ENCODE measurements at regions not wholly inside any gene's neighbourhood (a gene's known extent, or its start where the extent isn't known, plus 50 kb on each side); places are given as distances from the start of the nearest gene placed in this dataset.

DNA sequence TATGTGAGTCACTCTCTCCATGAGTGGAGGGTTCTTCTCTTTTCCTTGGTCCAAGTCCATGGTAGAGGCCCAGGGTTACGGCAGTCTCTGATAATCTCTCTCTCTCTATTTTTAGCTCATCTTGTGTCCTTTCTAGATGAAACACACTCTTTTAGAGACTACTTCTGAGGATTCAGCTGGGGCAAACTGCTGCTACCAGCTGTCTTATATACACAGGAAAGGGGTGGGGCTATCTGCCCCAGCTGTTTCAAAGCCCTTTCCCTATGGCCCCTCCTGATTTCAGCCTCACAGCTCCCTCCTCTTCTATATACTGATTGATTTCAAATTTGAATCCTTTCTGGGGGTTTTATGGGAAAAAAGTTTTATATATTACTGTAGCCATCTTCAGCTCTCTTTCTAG lies 324.8 kb downstream of the RWDD3 start:
- Histone ChIP-seq H3K9me3 (ENCODE audit: insufficient read depth, low read depth) (no peaks in the 10 kb centered on the region), H3K4me2 (no peak overlapping the region), H4K20me1 (ENCODE audit: insufficient read depth) (no peaks in the 10 kb centered on the region), H3K9me2 (ENCODE audit: insufficient read depth) (no peaks in the 10 kb centered on the region), H3K27me3 (ENCODE audit: insufficient read depth, low read depth) (no peaks in the 10 kb centered on the region), H3K27ac (no peak overlapping the region), H3K36me3 (ENCODE audit: low read depth) (no peaks in the 10 kb centered on the region), H3K4me3 (no peak overlapping the region), H3K4me1 (replicated peaks; ENCODE audit: insufficient read depth) (no peaks in the 10 kb centered on the region), H3K79me2 (ENCODE audit: low read depth) (no peaks in the 10 kb centered on the region), H3F3A (ENCODE audit: insufficient read depth, low read depth) (no peaks in the 10 kb centered on the region), H2AFZ (no peak overlapping the region)
- TF ChIP-seq, protein P1, sequence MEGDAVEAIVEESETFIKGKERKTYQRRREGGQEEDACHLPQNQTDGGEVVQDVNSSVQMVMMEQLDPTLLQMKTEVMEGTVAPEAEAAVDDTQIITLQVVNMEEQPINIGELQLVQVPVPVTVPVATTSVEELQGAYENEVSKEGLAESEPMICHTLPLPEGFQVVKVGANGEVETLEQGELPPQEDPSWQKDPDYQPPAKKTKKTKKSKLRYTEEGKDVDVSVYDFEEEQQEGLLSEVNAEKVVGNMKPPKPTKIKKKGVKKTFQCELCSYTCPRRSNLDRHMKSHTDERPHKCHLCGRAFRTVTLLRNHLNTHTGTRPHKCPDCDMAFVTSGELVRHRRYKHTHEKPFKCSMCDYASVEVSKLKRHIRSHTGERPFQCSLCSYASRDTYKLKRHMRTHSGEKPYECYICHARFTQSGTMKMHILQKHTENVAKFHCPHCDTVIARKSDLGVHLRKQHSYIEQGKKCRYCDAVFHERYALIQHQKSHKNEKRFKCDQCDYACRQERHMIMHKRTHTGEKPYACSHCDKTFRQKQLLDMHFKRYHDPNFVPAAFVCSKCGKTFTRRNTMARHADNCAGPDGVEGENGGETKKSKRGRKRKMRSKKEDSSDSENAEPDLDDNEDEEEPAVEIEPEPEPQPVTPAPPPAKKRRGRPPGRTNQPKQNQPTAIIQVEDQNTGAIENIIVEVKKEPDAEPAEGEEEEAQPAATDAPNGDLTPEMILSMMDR (conservative IDR thresholded peaks at IDR 0.05) = no peak
- TF ChIP-seq EZH2 (IDR thresholded peaks at IDR 0.05; ENCODE audit: low read depth) = no peak
- ChIA-PET POLR2A (ENCODE audit: unreplicated experiment) (no interaction called here), CTCF (no interaction called here)
- BruUV-seq (replicated peaks) = no TSS peak
- intact Hi-C loops (cut with micrococcal nuclease; ENCODE audit: unreplicated experiment) = no loop called here
- no peak for DNase-seq

DNA sequence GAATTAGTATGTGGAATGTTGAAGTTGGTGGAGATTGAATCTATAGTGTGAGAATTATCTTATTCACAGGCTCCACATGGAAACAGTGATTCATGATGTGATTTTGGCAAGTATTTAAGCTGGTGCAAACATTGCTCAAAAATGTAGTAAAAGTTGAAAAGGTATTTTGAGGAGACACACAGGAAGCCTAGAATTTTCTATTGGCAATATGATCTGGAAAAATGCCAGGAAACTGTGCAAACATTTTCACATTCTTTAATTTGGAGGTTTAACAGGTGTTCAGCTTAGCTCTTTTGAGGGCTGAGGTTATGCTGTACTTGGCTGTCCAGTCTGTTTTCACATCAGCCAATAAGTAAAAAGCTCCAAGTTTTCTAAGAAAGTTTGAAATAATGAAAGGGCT lies 327.3 kb downstream of the RWDD3 start:
- POLR2A ChIA-PET (ENCODE audit: unreplicated experiment) = no interaction called here
- CTCF ChIA-PET = no interaction called here
- BruUV-seq (replicated peaks) = no TSS peak

GRCh38 chr1:95562230-95562629 lies 328.2 kb downstream of the RWDD3 start:
- Histone ChIP-seq H3K9me3 (ENCODE audit: insufficient read depth, low read depth) (no peaks in the 10 kb centered on the region), H3K9me2 (ENCODE audit: insufficient read depth) (no peaks in the 10 kb centered on the region), H3K4me3 (no peak overlapping the region), H3K27me3 (ENCODE audit: insufficient read depth, low read depth) (no peaks in the 10 kb centered on the region), H3K4me1 (replicated peaks; ENCODE audit: insufficient read depth) (no peaks in the 10 kb centered on the region), H3F3A (ENCODE audit: insufficient read depth, low read depth) (no peaks in the 10 kb centered on the region), H3K4me2 (no peak overlapping the region), H3K27ac (no peak overlapping the region), H2AFZ (no peak overlapping the region), H4K20me1 (ENCODE audit: insufficient read depth) (no peaks in the 10 kb centered on the region), H3K36me3 (ENCODE audit: low read depth) (no peaks in the 10 kb centered on the region), H3K79me2 (ENCODE audit: low read depth) (no peaks in the 10 kb centered on the region)
- intact Hi-C loops (cut with micrococcal nuclease; ENCODE audit: unreplicated experiment) = no loop called here
- POLR2A ChIA-PET (ENCODE audit: unreplicated experiment) = no interaction called here
- TF ChIP-seq EZH2 (IDR thresholded peaks at IDR 0.05; ENCODE audit: low read depth) = no peak
- TF ChIP-seq, protein P1 (conservative IDR thresholded peaks at IDR 0.05) = no peak
- no TSS peak for BruUV-seq (replicated peaks)
- CTCF ChIA-PET = no interaction called here
- DNase-seq = no peak

More for the DNA sequence above, 327.3 kb downstream of the RWDD3 start:
- H3K4me3 ChIP-seq = no peak overlapping the region
- H3K36me3 ChIP-seq (ENCODE audit: low read depth) = no peaks in the 10 kb centered on the region
- no peak overlapping the region for H2AFZ ChIP-seq
- no peaks in the 10 kb centered on the region for H3K4me1 ChIP-seq (replicated peaks; ENCODE audit: insufficient read depth)
- no peak overlapping the region for H3K27ac ChIP-seq
- intact Hi-C loops (cut with micrococcal nuclease; ENCODE audit: unreplicated experiment) = no loop called here
- H4K20me1 ChIP-seq (ENCODE audit: insufficient read depth) = no peaks in the 10 kb centered on the region
- TF ChIP-seq EZH2 (IDR thresholded peaks at IDR 0.05; ENCODE audit: low read depth) = no peak
- TF ChIP-seq, protein P1 (conservative IDR thresholded peaks at IDR 0.05) = no peak
- no peak overlapping the region for H3K4me2 ChIP-seq
- no peaks in the 10 kb centered on the region for H3K79me2 ChIP-seq (ENCODE audit: low read depth)
- no peak for DNase-seq
- H3K27me3 ChIP-seq (ENCODE audit: insufficient read depth, low read depth) = no peaks in the 10 kb centered on the region
- no peaks in the 10 kb centered on the region for H3K9me2 ChIP-seq (ENCODE audit: insufficient read depth)
- no peaks in the 10 kb centered on the region for H3K9me3 ChIP-seq (ENCODE audit: insufficient read depth, low read depth)
- H3F3A ChIP-seq (ENCODE audit: insufficient read depth, low read depth) = no peaks in the 10 kb centered on the region

Measured in PC-9 (cell line).